ENCODE measurements at regions not wholly inside any gene's neighbourhood (a gene's known extent, or its start where the extent isn't known, plus 50 kb on each side); places are given as distances from the start of the nearest gene placed in this dataset.

- H3K36me3 ChIP-seq (ENCODE audit: control insufficient read depth in 2 of 2, extremely low read depth in 1 of 2, insufficient read depth in 2 of 2, low read length in 2 of 2), result no peaks in the 10 kb centered on the region
- no peak for TF ChIP-seq EZH2 (IDR thresholded peaks at IDR 0.05; ENCODE audit: low read length)
- TF ChIP-seq CTCF (optimal IDR thresholded peaks at IDR 0.05 in 1 of 3, IDR thresholded peaks at IDR 0.05 in 1 of 3, conservative IDR thresholded peaks at IDR 0.05 in 1 of 3; ENCODE audit: extremely low read depth in 1 of 3, insufficient read depth in 2 of 3, low read length in 3 of 3), result no peak
- H4K20me1 ChIP-seq (ENCODE audit: control insufficient read depth, extremely low read depth, insufficient read depth, low read length), result no peaks in the 10 kb centered on the region
- no peak overlapping the region for H3K27ac ChIP-seq (ENCODE audit: control insufficient read depth, insufficient read depth, low read length)
- no peaks in the 10 kb centered on the region for H3K79me2 ChIP-seq (ENCODE audit: control insufficient read depth, insufficient read depth, low read length)
- no peaks in the 10 kb centered on the region for H3K4me1 ChIP-seq (ENCODE audit: control insufficient read depth, extremely low read depth, insufficient read depth, low read length)
- no peaks in the 10 kb centered on the region for H3K27me3 ChIP-seq (ENCODE audit: control insufficient read depth, extremely low read depth, insufficient read depth, low read length)
- no peak overlapping the region for H3K9ac ChIP-seq (ENCODE audit: control insufficient read depth, extremely low read depth, insufficient read depth, low read length)
- FAIRE-seq (no peak), DNase-seq (ENCODE audit: low read depth, low spot score) (no peak)
- H2AFZ ChIP-seq (ENCODE audit: control insufficient read depth, low read length), result no peak overlapping the region
- dilution Hi-C loops (cut with MboI; ENCODE audit: extremely low pct_ligation_motif_present, low sequenced_read_pairs), result no loop called here
- no peak overlapping the region for H3K4me3 ChIP-seq (ENCODE audit: control insufficient read depth in 2 of 3, extremely low read depth in 1 of 3, insufficient read depth in 2 of 3, low read depth in 1 of 3, low read length in 3 of 3)
- H3K9me1 ChIP-seq (ENCODE audit: control insufficient read depth, extremely low read depth, insufficient read depth, low read length), result no peaks in the 10 kb centered on the region
- no peaks in the 10 kb centered on the region for H3K9me3 ChIP-seq (ENCODE audit: control insufficient read depth, low read depth, low read length)
- no peak overlapping the region for H3K4me2 ChIP-seq (ENCODE audit: control insufficient read depth, extremely low read depth, insufficient read depth, low read depth, low read length)
Measured at GRCh38 chr9:108117306-108117705, 627.7 kb upstream of the KLF4 start.

GRCh38 chr9:108113596-108113995 is 624.0 kb upstream of the KLF4 start:
- dilution Hi-C loops (cut with MboI; ENCODE audit: extremely low pct_ligation_motif_present, low sequenced_read_pairs), result no loop called here
- H3K27ac ChIP-seq (ENCODE audit: control insufficient read depth, insufficient read depth, low read length), result no peak overlapping the region
- DNase-seq (ENCODE audit: low read depth, low spot score), result no peak

More at GRCh38 chr9:108113596-108113995, 624.0 kb upstream of the KLF4 start:
- Histone ChIP-seq H3K9me1 (ENCODE audit: control insufficient read depth, extremely low read depth, insufficient read depth, low read length) (no peaks in the 10 kb centered on the region), H3K79me2 (ENCODE audit: control insufficient read depth, insufficient read depth, low read length) (no peaks in the 10 kb centered on the region), H3K4me3 (ENCODE audit: control insufficient read depth in 2 of 3, extremely low read depth in 1 of 3, insufficient read depth in 2 of 3, low read depth in 1 of 3, low read length in 3 of 3) (no peak overlapping the region), H4K20me1 (ENCODE audit: control insufficient read depth, extremely low read depth, insufficient read depth, low read length) (no peaks in the 10 kb centered on the region), H3K9ac (ENCODE audit: control insufficient read depth, extremely low read depth, insufficient read depth, low read length) (no peak overlapping the region), H3K36me3 (ENCODE audit: control insufficient read depth in 2 of 2, extremely low read depth in 1 of 2, insufficient read depth in 2 of 2, low read length in 2 of 2) (no peaks in the 10 kb centered on the region), H3K4me1 (ENCODE audit: control insufficient read depth, extremely low read depth, insufficient read depth, low read length) (no peaks in the 10 kb centered on the region), H2AFZ (ENCODE audit: control insufficient read depth, low read length) (no peak overlapping the region), H3K4me2 (ENCODE audit: control insufficient read depth, extremely low read depth, insufficient read depth, low read depth, low read length) (no peak overlapping the region), H3K27me3 (ENCODE audit: control insufficient read depth, extremely low read depth, insufficient read depth, low read length) (no peaks in the 10 kb centered on the region), H3K9me3 (ENCODE audit: control insufficient read depth, low read depth, low read length) (no peaks in the 10 kb centered on the region)
- FAIRE-seq, result no peak
- no peak for TF ChIP-seq CTCF (optimal IDR thresholded peaks at IDR 0.05 in 1 of 3, IDR thresholded peaks at IDR 0.05 in 1 of 3, conservative IDR thresholded peaks at IDR 0.05 in 1 of 3; ENCODE audit: extremely low read depth in 1 of 3, insufficient read depth in 2 of 3, low read length in 3 of 3)

Data from keratinocyte (primary cell).